Renal cortical epithelial cell (primary cell): ENCODE measurements at regions not wholly inside any gene's neighbourhood (a gene's known extent, or its start where the extent isn't known, plus 50 kb on each side); places are given as distances from the start of the nearest gene placed in this dataset.

Experiments used
- DNase-seq: peaks from one replicate; pipeline ENCODE4 v3.0.0-alpha.2; 2011; ENCODE audit warnings: low read depth

- DNase-seq = no peak
Measured at GRCh38 chr3:176969066-176969465, 228.2 kb downstream of the TBL1XR1 start.

- no peak for DNase-seq
Measured at GRCh38 chr3:176968631-176969030, 228.7 kb downstream of the TBL1XR1 start.

GRCh38 chr3:176967522-176967921 lies 229.8 kb downstream of the TBL1XR1 start:
- no peak for DNase-seq

GRCh38 chr3:176964661-176965060 lies 232.6 kb downstream of the TBL1XR1 start:
- DNase-seq = no peak

GRCh38 chr3:176961916-176962315 lies 235.4 kb downstream of the TBL1XR1 start:
- DNase-seq = peak; percentile 54

GRCh38 chr3:176959867-176960266 lies 237.4 kb downstream of the TBL1XR1 start:
- no peak for DNase-seq

- DNase-seq = no peak
Measured at GRCh38 chr3:176958560-176958959, 238.7 kb downstream of the TBL1XR1 start.

GRCh38 chr3:176954517-176954916 lies 242.8 kb downstream of the TBL1XR1 start:
- DNase-seq = no peak

GRCh38 chr3:176953106-176954060 lies 243.9 kb downstream of the TBL1XR1 start:
- DNase-seq = peak; percentile 77

GRCh38 chr3:176951586-176952292 lies 245.5 kb downstream of the TBL1XR1 start:
- no peak for DNase-seq

- DNase-seq = no peak
Measured at GRCh38 chr3:176951144-176951543, 246.1 kb downstream of the TBL1XR1 start.

GRCh38 chr3:176950743-176951142 lies 246.5 kb downstream of the TBL1XR1 start:
- peak; percentile 94 for DNase-seq

- DNase-seq = peak; percentile 43
Measured at GRCh38 chr3:176948151-176948550, 249.1 kb downstream of the TBL1XR1 start.

- DNase-seq = no peak
Measured at GRCh38 chr3:176946202-176946601, 251.1 kb downstream of the TBL1XR1 start.

- DNase-seq = no peak
Measured at GRCh38 chr3:176942305-176942704, 255.0 kb downstream of the TBL1XR1 start.

- peak; percentile 41 for DNase-seq
Measured at GRCh38 chr3:176941689-176942088, 255.6 kb downstream of the TBL1XR1 start.

- DNase-seq = peak; percentile 80
Measured at GRCh38 chr3:176939022-176939817, 258.1 kb downstream of the TBL1XR1 start.

GRCh38 chr3:176937994-176938393 lies 259.3 kb downstream of the TBL1XR1 start:
- DNase-seq = no peak

GRCh38 chr3:176937541-176937940 lies 259.7 kb downstream of the TBL1XR1 start:
- no peak for DNase-seq

- DNase-seq = no peak
Measured at GRCh38 chr3:176935194-176935888, 261.9 kb downstream of the TBL1XR1 start.

GRCh38 chr3:176934698-176935097 lies 262.6 kb downstream of the TBL1XR1 start:
- no peak for DNase-seq
